ENCODE measurements at regions not wholly inside any gene's neighbourhood (a gene's known extent, or its start where the extent isn't known, plus 50 kb on each side); places are given as distances from the start of the nearest gene placed in this dataset.

DNA sequence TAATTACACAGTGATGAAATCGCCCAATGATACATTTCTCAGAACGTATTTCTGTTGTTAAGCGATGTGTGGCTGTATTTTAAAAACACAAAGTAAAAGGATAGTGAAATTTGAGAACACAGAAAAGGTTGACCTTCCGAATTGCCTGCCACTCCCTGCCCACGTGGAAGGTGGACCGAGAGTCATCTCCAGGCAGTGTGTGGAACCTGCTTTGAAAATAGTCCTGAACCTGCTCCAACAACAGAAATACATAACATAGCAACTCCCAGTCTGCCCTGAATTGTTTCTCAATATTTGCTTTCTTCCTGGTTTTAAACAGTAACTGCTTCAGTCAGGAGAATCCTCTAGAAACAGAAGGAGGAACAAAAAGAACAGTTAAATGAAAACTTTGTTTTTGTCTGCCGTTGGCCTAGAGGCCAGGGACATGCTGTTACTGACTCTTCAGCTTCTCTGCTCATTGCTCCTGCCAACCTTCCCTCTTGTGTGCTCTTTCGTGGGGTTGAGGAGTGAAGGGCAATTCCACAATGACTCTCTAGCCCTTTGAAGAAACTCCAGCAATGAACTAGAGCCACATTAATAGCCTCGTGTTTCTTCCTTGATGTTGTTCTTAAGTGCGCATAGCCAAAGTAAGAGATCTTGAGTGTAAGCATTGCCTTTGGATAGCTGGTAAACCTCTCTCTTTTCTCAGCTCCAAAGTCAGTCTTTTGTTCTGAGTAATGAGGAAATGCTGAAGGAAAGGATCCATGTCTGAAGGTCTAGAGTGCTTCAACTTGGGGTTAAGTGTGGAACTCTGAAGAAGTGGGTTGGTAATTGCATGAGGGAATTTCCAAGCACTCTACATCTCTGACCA is 452.5 kb upstream of the CCL2 start:
- TF ChIP-seq ZNF274 (IDR thresholded peaks at IDR 0.05; ENCODE audit: low read depth, low read length) (no peak), SUZ12 (IDR thresholded peaks at IDR 0.05; ENCODE audit: extremely low read depth, insufficient read depth, insufficient read length) (no peak), YY1 (IDR thresholded peaks at IDR 0.05; ENCODE audit: insufficient read depth, insufficient read length) (no peak)
